Epithelial cell of esophagus (primary cell): ENCODE measurements at regions not wholly inside any gene's neighbourhood (a gene's known extent, or its start where the extent isn't known, plus 50 kb on each side); places are given as distances from the start of the nearest gene placed in this dataset.

Source experiments
- DNase-seq: peaks from one replicate; pipeline ENCODE4 v3.0.0; 2010; ENCODE audit warnings: low read depth
- H3K4me3 ChIP-seq: 2 replicates; pipeline ENCODE4 v1.5.1; 2011; ENCODE audit warnings: mild to moderate bottlenecking, low read length, control low read depth
- TF ChIP-seq, protein P1 (sequence below): IDR thresholded peaks from 2 replicates; pipeline ENCODE4 v1.5.1; 2011; ENCODE audit warnings: low read depth, mild to moderate bottlenecking, low read length, control low read depth, inconsistent platforms; ENCODE audit not compliant: insufficient read depth; ENCODE audit errors: missing control alignments

GRCh38 chr12:46111715-46112114, 121.3 kb upstream of the SCAF11 start:
- TF ChIP-seq, protein P1, sequence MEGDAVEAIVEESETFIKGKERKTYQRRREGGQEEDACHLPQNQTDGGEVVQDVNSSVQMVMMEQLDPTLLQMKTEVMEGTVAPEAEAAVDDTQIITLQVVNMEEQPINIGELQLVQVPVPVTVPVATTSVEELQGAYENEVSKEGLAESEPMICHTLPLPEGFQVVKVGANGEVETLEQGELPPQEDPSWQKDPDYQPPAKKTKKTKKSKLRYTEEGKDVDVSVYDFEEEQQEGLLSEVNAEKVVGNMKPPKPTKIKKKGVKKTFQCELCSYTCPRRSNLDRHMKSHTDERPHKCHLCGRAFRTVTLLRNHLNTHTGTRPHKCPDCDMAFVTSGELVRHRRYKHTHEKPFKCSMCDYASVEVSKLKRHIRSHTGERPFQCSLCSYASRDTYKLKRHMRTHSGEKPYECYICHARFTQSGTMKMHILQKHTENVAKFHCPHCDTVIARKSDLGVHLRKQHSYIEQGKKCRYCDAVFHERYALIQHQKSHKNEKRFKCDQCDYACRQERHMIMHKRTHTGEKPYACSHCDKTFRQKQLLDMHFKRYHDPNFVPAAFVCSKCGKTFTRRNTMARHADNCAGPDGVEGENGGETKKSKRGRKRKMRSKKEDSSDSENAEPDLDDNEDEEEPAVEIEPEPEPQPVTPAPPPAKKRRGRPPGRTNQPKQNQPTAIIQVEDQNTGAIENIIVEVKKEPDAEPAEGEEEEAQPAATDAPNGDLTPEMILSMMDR: no peak
- H3K4me3 ChIP-seq: no peak overlapping the region
- DNase-seq: no peak

DNA sequence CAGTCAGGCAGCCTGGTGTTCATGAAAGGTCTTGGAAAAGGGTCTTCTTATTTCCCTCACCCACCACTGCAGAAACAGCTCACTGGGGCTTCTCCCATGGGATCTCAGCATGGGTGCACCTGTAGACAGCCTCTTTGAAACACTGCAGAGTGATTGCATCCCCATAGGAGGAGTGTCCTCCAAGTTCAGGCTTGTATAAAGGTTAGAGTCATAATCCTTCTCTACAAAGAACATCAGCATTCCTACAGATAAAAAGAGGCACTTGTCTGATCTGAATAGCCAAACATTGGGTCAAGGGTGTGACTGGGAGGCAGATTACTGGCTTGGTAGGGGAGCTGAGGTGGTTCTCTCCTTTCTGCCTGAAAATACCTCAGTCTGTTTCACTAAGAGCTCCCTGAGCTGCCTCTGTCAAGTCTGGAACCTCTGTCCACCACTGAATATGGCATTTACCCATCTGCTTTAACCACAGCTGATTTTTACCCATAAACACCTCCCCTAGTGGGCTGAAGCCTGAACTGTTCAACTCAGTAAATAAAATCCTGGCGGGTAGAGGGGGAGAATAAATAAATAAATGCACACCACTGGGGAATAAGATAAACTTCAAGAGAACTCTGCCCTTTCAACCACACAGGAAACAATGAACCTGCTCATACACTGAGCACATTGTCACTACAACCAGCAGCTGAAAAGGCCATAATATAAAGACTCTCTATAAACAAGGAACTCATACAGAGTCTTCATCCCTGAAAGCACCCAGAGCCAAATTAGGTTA, 120.7 kb upstream of the SCAF11 start:
- DNase-seq: peak; percentile 73
- no peak overlapping the region for H3K4me3 ChIP-seq
- TF ChIP-seq, protein P1: peak; percentile 34

DNA sequence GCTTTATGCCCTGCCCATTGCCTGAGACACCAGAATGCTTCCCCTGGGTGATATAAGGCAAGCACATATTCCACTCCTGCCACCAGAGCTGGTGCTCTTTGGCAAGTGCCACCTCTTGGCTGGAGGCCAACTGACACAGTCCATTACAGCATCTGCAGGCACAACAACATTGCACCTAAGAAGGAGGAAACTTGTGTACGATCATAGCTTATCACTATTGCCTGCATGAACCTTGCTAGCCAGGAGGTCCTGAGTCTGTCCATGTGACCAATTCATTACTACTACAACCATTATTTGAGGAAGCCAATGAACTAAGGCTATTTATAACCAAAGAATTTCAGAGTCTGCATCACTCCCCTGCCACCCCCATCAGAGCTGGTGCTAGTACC, 119.8 kb upstream of the SCAF11 start:
- TF ChIP-seq, protein P1: no peak
- no peak for DNase-seq
- no peak overlapping the region for H3K4me3 ChIP-seq

- TF ChIP-seq, protein P1: no peak
- no peak overlapping the region for H3K4me3 ChIP-seq
- DNase-seq: peak; percentile 31
Observed at GRCh38 chr12:46109343-46110222, 119.2 kb upstream of the SCAF11 start.

- H3K4me3 ChIP-seq: no peak overlapping the region
- TF ChIP-seq, protein P1: no peak
- DNase-seq: no peak
Observed at GRCh38 chr12:46108721-46109120, 118.3 kb upstream of the SCAF11 start.

GRCh38 chr12:46107591-46107990, 117.2 kb upstream of the SCAF11 start:
- TF ChIP-seq, protein P1: no peak
- DNase-seq: peak; percentile 75

GRCh38 chr12:46105735-46106134, 115.4 kb upstream of the SCAF11 start:
- TF ChIP-seq, protein P1: no peak

More at GRCh38 chr12:46107591-46107990, 117.2 kb upstream of the SCAF11 start:
- no peak overlapping the region for H3K4me3 ChIP-seq

More at GRCh38 chr12:46105735-46106134, 115.4 kb upstream of the SCAF11 start:
- no peak for DNase-seq
- no peak overlapping the region for H3K4me3 ChIP-seq
